Heart right ventricle (tissue), 16 donors: ENCODE measurements at regions not wholly inside any gene's neighbourhood (a gene's known extent, or its start where the extent isn't known, plus 50 kb on each side); places are given as distances from the start of the nearest gene placed in this dataset.

Experiments used
- ATAC-seq, 8 donors: fragments of 200-7000 bp; cut with Tn5 transposase; one replicate each; pipeline ENCODE4 v1.9.1; 2020; ENCODE audit warnings: mild to moderate bottlenecking in 8 of 8, moderate library complexity in 8 of 8, moderate number of reproducible peaks in 1 of 8
- DNase-seq, 2 donors: peaks; one replicate each; pipeline ENCODE4 v3.0.0-alpha.2; 2020
- H3K27ac ChIP-seq, 10 donors: fragments of 200-600 bp; sonication (generic) in 2 of 10; one replicate each; pipeline versions ENCODE4 v1.5.0 to v1.8.0; 2020 to 2022; ENCODE audit warnings: mild to moderate bottlenecking in 3 of 10
- H3K27me3 ChIP-seq, 7 donors: fragments of 200-600 bp; one replicate each; pipeline ENCODE4 v1.8.0; 2021 to 2022; ENCODE audit warnings: mild to moderate bottlenecking in 2 of 7
- H3K36me3 ChIP-seq, 9 donors: fragments of 200-600 bp; sonication (generic) in 1 of 9; one replicate each; pipeline versions ENCODE4 v1.5.0 to v1.8.0; 2020 to 2022; ENCODE audit warnings: mild to moderate bottlenecking in 2 of 9
- H3K4me1 ChIP-seq, 9 donors: fragments of 200-600 bp; sonication (generic) in 1 of 9; one replicate each; pipeline versions ENCODE4 v1.5.0 to v1.8.0; 2020 to 2022; ENCODE audit warnings: mild to moderate bottlenecking in 4 of 9
- H3K4me3 ChIP-seq, 10 donors: fragments of 200-600 bp; sonication (generic) in 2 of 10; one replicate each; pipeline versions ENCODE4 v1.5.0 to v1.8.0; 2020 to 2022; ENCODE audit warnings: mild to moderate bottlenecking in 7 of 10, moderate library complexity in 2 of 10
- H3K9me3 ChIP-seq, 11 donors: fragments of 200-600 bp in 10 of 11; sonication (generic) in 2 of 11; one replicate each; pipeline versions ENCODE4 v1.5.0 to v1.8.0; 2013 to 2022; ENCODE audit warnings: mild to moderate bottlenecking in 2 of 11, control low read depth in 1 of 11, moderate library complexity in 1 of 11
- WGBS, 2 donors: extraction: QIAGEN DNeasy Blood & Tissue Kit; methylation state at CpG; one replicate each; pipeline ENCODE4 v1.1.7; 2013; ENCODE audit warnings: inconsistent platforms in 1 of 2; 5-methylcytosine and 5-hydroxymethylcytosine counted together
- intact Hi-C, 10 donors: fragments of 100-400 bp; cut with DNase I; formaldehyde crosslinking; loops; one replicate each; pipeline versions ENCODE4 v1.11.1 to v1.14.2; 2022
- TF ChIP-seq, protein P1 (sequence below), 9 donors: fragments of 200-600 bp; sonication (generic) in 2 of 9; IDR thresholded peaks; one replicate each; pipeline versions ENCODE4 v1.5.0 to v1.8.0; 2021 to 2022; ENCODE audit warnings: antibody characterized with exemption in 9 of 9, mild to moderate bottlenecking in 5 of 9, moderate library complexity in 1 of 9
- donor health status: Arrhythmogenic right ventricular cardiomyopathy.
- donor health status: ischemic (EF 13 %, LVEDD 7.1; RV severe dilation, severe dysfunction).
- donor health status: healthy with polysubstance abuse.
- donor health status: DM: no; HTN: yes; CAD: no.
- donor health status: DM: no; HTN: no; CAD: no.
- donor health status: ischemic (EF 25% LVEDD 6.9; RV normal size, moderate dysfunction).
- donor health status: ischemic (EF 25% LVEDD 5.7; RV mildly dilated, moderate dysfunction).
- donor health status: healthy.
- donor health status: DM: yes; HTN: yes; CAD: no.
- donor health status: Ischemic cardiomyopathy.
- donor health status: ischemic (EF 35%, LVEDD 5.7; RV mildly dilated, moderate dysfunction).
- donor health status: nonischemic (EF 11% LVEDD 7.7; RV severe dilation, severe dysfunction).
- donor health status: DM: yes; HTN: yes; CAD: no.
- donor health status: PGD.
- donor health status: ischemic (EF 29% LVEDD 5.4; RV normal size, mild dysfunction).
- donor health status: nonischemic (EF 23%, LVEDD 6.1; RV moderate dilation, normal function).

DNA sequence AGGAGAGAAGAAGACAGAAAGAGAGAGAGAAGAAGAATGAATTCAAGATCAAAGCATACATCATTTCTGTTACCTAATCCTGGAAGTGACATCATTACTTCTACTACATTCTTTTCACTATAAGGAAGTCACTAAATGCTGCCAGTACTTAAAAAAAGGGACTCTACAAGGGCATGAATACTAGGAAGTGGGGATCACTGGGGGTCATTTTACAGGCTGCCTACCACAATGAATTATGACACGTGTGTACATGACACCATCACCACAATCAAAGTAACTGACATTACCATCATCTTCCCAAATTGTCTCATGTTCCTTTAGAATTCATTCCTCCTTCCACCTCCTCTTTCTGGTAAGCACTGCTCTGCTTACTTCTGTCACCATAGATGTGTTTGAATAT is 227.0 kb downstream of the CPE start:
- no peaks in the 10 kb centered on the region for H3K27me3 ChIP-seq
- TF ChIP-seq, protein P1, sequence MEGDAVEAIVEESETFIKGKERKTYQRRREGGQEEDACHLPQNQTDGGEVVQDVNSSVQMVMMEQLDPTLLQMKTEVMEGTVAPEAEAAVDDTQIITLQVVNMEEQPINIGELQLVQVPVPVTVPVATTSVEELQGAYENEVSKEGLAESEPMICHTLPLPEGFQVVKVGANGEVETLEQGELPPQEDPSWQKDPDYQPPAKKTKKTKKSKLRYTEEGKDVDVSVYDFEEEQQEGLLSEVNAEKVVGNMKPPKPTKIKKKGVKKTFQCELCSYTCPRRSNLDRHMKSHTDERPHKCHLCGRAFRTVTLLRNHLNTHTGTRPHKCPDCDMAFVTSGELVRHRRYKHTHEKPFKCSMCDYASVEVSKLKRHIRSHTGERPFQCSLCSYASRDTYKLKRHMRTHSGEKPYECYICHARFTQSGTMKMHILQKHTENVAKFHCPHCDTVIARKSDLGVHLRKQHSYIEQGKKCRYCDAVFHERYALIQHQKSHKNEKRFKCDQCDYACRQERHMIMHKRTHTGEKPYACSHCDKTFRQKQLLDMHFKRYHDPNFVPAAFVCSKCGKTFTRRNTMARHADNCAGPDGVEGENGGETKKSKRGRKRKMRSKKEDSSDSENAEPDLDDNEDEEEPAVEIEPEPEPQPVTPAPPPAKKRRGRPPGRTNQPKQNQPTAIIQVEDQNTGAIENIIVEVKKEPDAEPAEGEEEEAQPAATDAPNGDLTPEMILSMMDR (IDR thresholded peaks at IDR 0.05) = no peak
- peaks cover 0 to 5% (median 0%) of the 10 kb centered on the region in 11 donors for H3K9me3 ChIP-seq
- no peak for ATAC-seq
- intact Hi-C loops = no loop called here
- 50 to 66% methylated on average over 1 of the region's 1 CpG for WGBS, 2 donors
- H3K4me3 ChIP-seq = no peak overlapping the region
- DNase-seq = no peak
- no peaks in the 10 kb centered on the region for H3K36me3 ChIP-seq
- no peak overlapping the region for H3K27ac ChIP-seq
- H3K4me1 ChIP-seq = peaks cover 0 to 3% (median 0%) of the 10 kb centered on the region in 9 donors

DNA sequence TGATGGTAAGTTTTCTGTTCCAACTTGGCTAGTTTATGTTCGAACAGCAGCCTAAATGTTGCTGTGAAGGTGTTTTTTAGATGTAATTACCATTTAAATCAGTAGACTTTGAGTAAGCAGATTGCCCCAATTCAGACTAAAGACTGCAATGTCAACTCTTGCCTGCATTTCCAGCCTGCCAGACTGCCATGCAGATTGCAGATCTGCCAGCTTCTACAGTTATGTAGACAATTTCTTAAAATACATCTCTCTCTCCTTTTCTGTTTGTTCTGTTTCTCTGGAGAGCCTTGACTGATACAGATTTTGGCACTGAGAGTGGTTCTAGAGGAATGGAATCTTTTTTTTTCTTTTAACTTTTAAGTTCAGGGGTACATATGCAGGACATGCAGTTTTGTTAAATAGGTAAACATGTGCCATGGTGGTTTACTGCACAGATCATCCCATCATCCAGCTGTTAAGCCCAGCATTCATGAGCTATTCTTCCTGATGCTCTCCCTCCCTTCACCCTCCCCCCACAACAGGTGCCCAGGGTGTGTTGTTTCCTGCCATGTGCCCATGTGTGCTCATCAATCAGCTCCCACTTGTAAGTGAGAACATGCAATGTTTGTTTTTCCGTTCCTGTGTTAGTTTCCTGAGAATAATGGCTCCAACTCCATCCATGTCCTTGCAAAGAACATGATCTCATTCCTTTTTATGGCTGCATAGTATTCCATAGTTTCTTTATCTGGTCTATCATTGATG is 227.8 kb downstream of the CPE start:
- intact Hi-C loops = no loop called here
- H3K9me3 ChIP-seq = peaks cover 0 to 5% (median 0%) of the 10 kb centered on the region in 11 donors
- ATAC-seq (no peak), DNase-seq (no peak)
- peaks cover 0 to 3% (median 0%) of the 10 kb centered on the region in 9 donors for H3K4me1 ChIP-seq
- H3K27me3 ChIP-seq = no peaks in the 10 kb centered on the region
- no peak overlapping the region for H3K27ac ChIP-seq
- 74 to 82% methylated on average over 2 of the region's 2 CpGs for WGBS, 2 donors
- no peaks in the 10 kb centered on the region for H3K36me3 ChIP-seq
- TF ChIP-seq, protein P1 (IDR thresholded peaks at IDR 0.05) = no peak
- no peak overlapping the region for H3K4me3 ChIP-seq

DNA sequence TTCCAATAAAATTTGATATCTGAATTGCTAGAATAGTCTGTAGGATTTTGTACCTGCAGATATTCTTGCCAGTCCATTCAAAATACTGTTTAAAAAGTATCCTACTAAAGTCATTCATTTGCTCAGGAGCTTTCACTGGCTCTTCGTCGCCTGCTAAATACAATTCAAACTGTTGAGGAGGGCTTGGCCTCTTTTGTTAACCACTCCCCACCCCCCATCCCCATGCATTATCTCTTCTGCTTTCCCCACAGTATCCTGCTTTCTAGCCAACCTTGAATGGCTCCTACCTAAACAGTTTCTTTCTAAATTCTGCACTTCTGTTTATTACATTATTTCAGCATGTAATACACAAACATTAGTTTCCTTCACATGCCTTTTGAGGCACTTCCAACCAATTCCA is 230.8 kb downstream of the CPE start:
- H3K4me3 ChIP-seq = no peak overlapping the region
- TF ChIP-seq, protein P1 (IDR thresholded peaks at IDR 0.05) = no peak
- 91 to 97% methylated on average over 2 of the region's 2 CpGs for WGBS, 2 donors
- H3K9me3 ChIP-seq = peaks cover 0 to 5% (median 0%) of the 10 kb centered on the region in 11 donors
- ATAC-seq = no peak
- no peaks in the 10 kb centered on the region for H3K27me3 ChIP-seq
- H3K4me1 ChIP-seq = peaks cover 0 to 13% (median 4%) of the 10 kb centered on the region in 9 donors
- no peak overlapping the region for H3K27ac ChIP-seq
- no peaks in the 10 kb centered on the region for H3K36me3 ChIP-seq
- intact Hi-C loops = no loop called here
- DNase-seq = no peak

DNA sequence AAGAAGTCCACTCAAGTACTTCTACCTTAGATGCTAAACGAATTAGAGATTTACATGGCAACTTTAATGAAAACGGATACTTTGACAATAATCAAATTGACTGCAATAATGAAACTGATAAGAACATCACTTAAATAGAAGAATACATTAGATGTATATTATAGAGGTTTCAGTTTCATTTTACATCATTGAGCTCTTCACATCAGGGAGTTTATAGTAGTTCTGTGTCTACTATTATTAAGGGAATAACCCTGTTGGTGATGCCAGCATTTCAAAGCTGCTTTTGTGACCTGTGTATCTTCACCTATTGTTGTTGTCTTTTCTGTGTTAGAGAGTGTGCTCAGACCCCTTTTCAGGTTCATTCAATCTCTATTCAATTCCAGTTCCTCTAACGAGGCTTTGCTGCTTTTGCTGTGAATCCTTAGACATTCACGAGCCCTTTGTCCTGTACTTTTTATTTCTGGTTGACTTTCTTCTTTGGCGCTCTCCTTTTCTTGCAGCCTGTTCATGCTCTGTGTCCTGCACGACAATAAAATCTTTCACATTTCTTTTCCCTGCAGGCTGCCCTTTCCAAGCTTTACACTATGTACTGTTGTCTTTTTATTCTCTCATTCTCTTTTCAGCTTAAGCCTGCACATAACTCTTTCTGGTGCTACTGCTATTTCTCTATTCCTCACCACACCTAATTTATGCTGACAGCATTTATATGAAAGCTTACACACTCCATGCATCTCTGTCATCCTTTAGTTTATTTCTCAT is 232.1 kb downstream of the CPE start:
- WGBS, 2 donors = 69 to 74% methylated on average over 6 of the region's 6 CpGs
- Histone ChIP-seq H3K4me1 (peaks cover 0 to 13% (median 4%) of the 10 kb centered on the region in 9 donors), H3K9me3 (peaks cover 0 to 5% (median 0%) of the 10 kb centered on the region in 11 donors), H3K36me3 (no peaks in the 10 kb centered on the region), H3K27me3 (no peaks in the 10 kb centered on the region), H3K4me3 (no peak overlapping the region), H3K27ac (no peak overlapping the region)
- DNase-seq (no peak), ATAC-seq (no peak)
- intact Hi-C loops = no loop called here
- TF ChIP-seq, protein P1 (IDR thresholded peaks at IDR 0.05) = no peak
